Suppressor macrophage treated with lipopolysaccharide for 4 hours (primary cell): ENCODE measurements at regions not wholly inside any gene's neighbourhood (a gene's known extent, or its start where the extent isn't known, plus 50 kb on each side); places are given as distances from the start of the nearest gene placed in this dataset.

Experiments used
- DNase-seq: peaks from one replicate; pipeline ENCODE4 v3.0.0-alpha.2; 2020

- no peak for DNase-seq
Measured at GRCh38 chr20:52552181-52552872, 360.7 kb upstream of the ZFP64 start.

- no peak for DNase-seq
Measured at GRCh38 chr20:52542131-52542530, 350.6 kb upstream of the ZFP64 start.

- DNase-seq = no peak
Measured at GRCh38 chr20:52540509-52540908, 348.9 kb upstream of the ZFP64 start.

- no peak for DNase-seq
Measured at GRCh38 chr20:52539891-52540290, 348.3 kb upstream of the ZFP64 start.

GRCh38 chr20:52536841-52537400, 345.3 kb upstream of the ZFP64 start:
- DNase-seq = no peak

- no peak for DNase-seq
Measured at GRCh38 chr20:52536040-52536439, 344.5 kb upstream of the ZFP64 start.

- DNase-seq = no peak
Measured at GRCh38 chr20:52534616-52535015, 343.0 kb upstream of the ZFP64 start.

GRCh38 chr20:52533401-52533800, 341.8 kb upstream of the ZFP64 start:
- no peak for DNase-seq

GRCh38 chr20:52532674-52533073, 341.1 kb upstream of the ZFP64 start:
- DNase-seq = no peak

GRCh38 chr20:52530571-52530970, 339.0 kb upstream of the ZFP64 start:
- DNase-seq = no peak

GRCh38 chr20:52529826-52530225, 338.2 kb upstream of the ZFP64 start:
- no peak for DNase-seq

GRCh38 chr20:52524861-52525260, 333.3 kb upstream of the ZFP64 start:
- no peak for DNase-seq

- DNase-seq = no peak
Measured at GRCh38 chr20:52518735-52519134, 327.2 kb upstream of the ZFP64 start.

GRCh38 chr20:52515877-52516276, 324.3 kb upstream of the ZFP64 start:
- DNase-seq = no peak

GRCh38 chr20:52500157-52500556, 308.6 kb upstream of the ZFP64 start:
- DNase-seq = no peak

GRCh38 chr20:52497731-52498130, 306.2 kb upstream of the ZFP64 start:
- DNase-seq = no peak

- no peak for DNase-seq
Measured at GRCh38 chr20:52496191-52496590, 304.6 kb upstream of the ZFP64 start.

GRCh38 chr20:52494244-52494643, 302.7 kb upstream of the ZFP64 start:
- DNase-seq = peak; percentile 35

- peak; percentile 5 for DNase-seq
Measured at GRCh38 chr20:52493171-52493721, 301.7 kb upstream of the ZFP64 start.

GRCh38 chr20:52490711-52491430, 299.3 kb upstream of the ZFP64 start:
- no peak for DNase-seq

- no peak for DNase-seq
Measured at GRCh38 chr20:52484438-52484837, 292.9 kb upstream of the ZFP64 start.

GRCh38 chr20:52483382-52483781, 291.8 kb upstream of the ZFP64 start:
- no peak for DNase-seq

GRCh38 chr20:52482044-52482443, 290.5 kb upstream of the ZFP64 start:
- DNase-seq = no peak

- no peak for DNase-seq
Measured at GRCh38 chr20:52481443-52481842, 289.9 kb upstream of the ZFP64 start.
